ENCODE measurements at regions not wholly inside any gene's neighbourhood (a gene's known extent, or its start where the extent isn't known, plus 50 kb on each side); places are given as distances from the start of the nearest gene placed in this dataset.

GRCh38 chr3:190710723-190711122 lies 151.8 kb downstream of the GMNC start:
- DNase-seq (ENCODE audit: low read depth): no peak
- TF ChIP-seq CTCF (conservative IDR thresholded peaks at IDR 0.05; ENCODE audit: low read length): no peak
- no peak overlapping the region for H3K4me3 ChIP-seq (ENCODE audit: low read length)

- peak; percentile 59 for DNase-seq (ENCODE audit: low read depth)
- H3K4me3 ChIP-seq (ENCODE audit: low read length): no peak overlapping the region
- TF ChIP-seq CTCF (conservative IDR thresholded peaks at IDR 0.05; ENCODE audit: low read length): no peak
These were observed 153.1 kb downstream of the GMNC start for GRCh38 chr3:190709351-190709773.
